ACC112 (cell line): ENCODE measurements at regions not wholly inside any gene's neighbourhood (a gene's known extent, or its start where the extent isn't known, plus 50 kb on each side); places are given as distances from the start of the nearest gene placed in this dataset.

Source experiments
- H2AFZ ChIP-seq: fragments of 200-600 bp; sonication (generic); one replicate; pipeline ENCODE4 v1.6.0; 2017; ENCODE audit warnings: antibody characterized with exemption, low read length; ENCODE audit not compliant: unreplicated experiment
- H3K27ac ChIP-seq: fragments of 200-600 bp; sonication (generic); 2 replicates; pipeline ENCODE4 v1.5.1; 2014; ENCODE audit warnings: low read depth, mild to moderate bottlenecking, antibody characterized with exemption, low read length, moderate library complexity
- H3K27me3 ChIP-seq: fragments of 200-600 bp; sonication (generic); 2 replicates; pipeline ENCODE4 v1.6.1; 2014; ENCODE audit warnings: mild to moderate bottlenecking, antibody characterized with exemption, low read length, moderate library complexity, mixed read lengths; ENCODE audit not compliant: insufficient read depth
- H3K36me3 ChIP-seq: fragments of 200-600 bp; sonication (generic); 2 replicates; pipeline ENCODE4 v1.6.1; 2016; ENCODE audit warnings: mild to moderate bottlenecking, antibody characterized with exemption, low read length, moderate library complexity, mixed read lengths; ENCODE audit not compliant: insufficient read depth
- H3K4me1 ChIP-seq: fragments of 200-600 bp; sonication (generic); one replicate; pipeline ENCODE4 v1.6.1; 2016; ENCODE audit warnings: low read length, mixed read lengths; ENCODE audit not compliant: insufficient read depth, unreplicated experiment, control insufficient read depth
- H3K4me3 ChIP-seq: fragments of 200-600 bp; sonication (generic); 2 replicates; pipeline ENCODE4 v1.5.1; 2014; ENCODE audit warnings: mild to moderate bottlenecking, low read depth, low read length
- H3K79me2 ChIP-seq: fragments of 200-600 bp; sonication (generic); one replicate; pipeline ENCODE4 v1.6.0; 2016; ENCODE audit warnings: low read length; ENCODE audit not compliant: control insufficient read depth, unreplicated experiment, insufficient read depth

DNA sequence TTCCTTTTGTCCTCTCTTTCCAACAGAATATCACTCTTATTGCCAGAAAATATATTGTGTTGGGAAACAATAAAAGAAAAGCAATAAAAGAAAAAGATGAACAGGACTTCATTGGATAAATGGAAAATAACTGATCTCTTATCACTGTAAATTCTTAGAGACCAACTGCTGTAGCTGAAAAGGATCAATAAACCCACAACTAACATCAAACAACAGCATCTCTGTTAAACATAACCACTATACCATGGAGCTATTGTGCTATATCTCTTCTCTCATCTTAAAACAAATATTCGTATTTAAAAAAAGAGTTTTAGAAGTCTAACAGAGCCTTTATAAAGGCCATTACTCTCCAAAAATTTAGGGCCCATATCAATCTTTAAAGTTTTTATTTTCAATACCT is 502.4 kb downstream of the TMEM232 start:
- Histone ChIP-seq H3K4me1 (no peaks in the 10 kb centered on the region), H3K4me3 (no peak overlapping the region)

DNA sequence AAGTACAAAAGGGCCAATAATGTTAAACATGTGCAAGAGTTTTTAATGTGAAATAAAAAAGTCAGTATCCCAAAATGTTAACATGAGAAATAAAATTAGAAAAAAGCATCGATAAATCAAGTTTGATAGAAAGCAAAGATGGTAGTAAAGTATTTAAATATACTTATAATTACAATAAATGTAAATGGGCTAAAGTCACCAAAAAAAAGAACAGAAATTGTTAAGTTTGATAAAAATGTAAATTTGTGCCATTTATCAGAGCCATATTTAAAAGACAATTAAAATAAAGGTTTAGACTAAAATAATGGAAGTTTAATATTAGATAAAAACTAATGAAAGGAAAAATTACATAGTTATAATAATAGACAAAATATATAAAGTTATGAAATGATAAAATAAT is 500.5 kb downstream of the TMEM232 start:
- Histone ChIP-seq H3K36me3 (no peaks in the 10 kb centered on the region), H3K79me2 (no peaks in the 10 kb centered on the region), H3K27me3 (no peaks in the 10 kb centered on the region), H3K4me1 (no peaks in the 10 kb centered on the region), H3K27ac (no peak overlapping the region), H3K4me3 (no peak overlapping the region), H2AFZ (no peak overlapping the region)

More for the DNA sequence above, 502.4 kb downstream of the TMEM232 start:
- Histone ChIP-seq H3K27ac (no peak overlapping the region), H3K36me3 (no peaks in the 10 kb centered on the region), H3K27me3 (no peaks in the 10 kb centered on the region), H3K79me2 (no peaks in the 10 kb centered on the region), H2AFZ (no peak overlapping the region)

DNA sequence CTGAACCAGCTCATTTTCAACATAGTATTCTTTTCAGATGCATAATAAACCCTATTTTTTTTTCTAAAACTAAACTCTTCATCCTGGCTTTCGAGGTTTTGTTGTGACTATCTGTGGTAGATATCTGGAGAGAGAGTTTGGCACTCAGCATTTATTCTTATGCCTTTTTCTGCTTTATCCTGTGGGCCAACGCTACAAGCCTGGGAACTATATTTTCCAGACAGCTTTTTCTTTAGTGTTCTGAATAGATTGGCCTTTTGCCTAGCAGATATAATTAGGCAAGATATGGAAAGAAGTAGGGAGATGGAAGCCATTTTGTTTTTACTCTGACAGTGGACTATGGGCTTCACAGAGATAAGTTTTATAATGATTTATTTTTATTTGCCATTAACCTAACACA is 486.7 kb downstream of the TMEM232 start:
- Histone ChIP-seq H3K79me2 (no peaks in the 10 kb centered on the region), H2AFZ (no peak overlapping the region), H3K27me3 (no peaks in the 10 kb centered on the region), H3K36me3 (no peaks in the 10 kb centered on the region), H3K27ac (no peak overlapping the region), H3K4me1 (no peaks in the 10 kb centered on the region), H3K4me3 (no peak overlapping the region)

DNA sequence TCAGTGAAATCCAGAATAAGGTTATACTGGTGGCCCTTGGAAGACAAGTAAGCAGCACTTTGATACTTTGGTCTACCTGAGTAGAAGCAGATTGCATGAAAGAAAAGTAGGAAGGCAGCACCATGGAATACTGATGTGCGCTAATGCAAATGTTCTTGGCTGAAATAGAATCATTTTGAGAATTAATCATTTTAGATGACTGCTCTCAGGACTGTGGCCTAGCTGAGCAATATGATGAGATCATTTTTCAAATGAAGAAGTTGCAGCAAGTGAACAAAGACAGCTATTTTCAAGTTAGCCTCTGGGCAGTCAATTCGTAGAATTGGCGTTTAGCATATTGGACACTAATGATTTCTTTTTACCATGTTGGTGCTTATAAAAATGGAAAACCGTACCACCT is 483.5 kb downstream of the TMEM232 start:
- no peak overlapping the region for H3K27ac ChIP-seq
- H3K4me3 ChIP-seq, result no peak overlapping the region
- no peaks in the 10 kb centered on the region for H3K4me1 ChIP-seq
- no peaks in the 10 kb centered on the region for H3K27me3 ChIP-seq
- no peaks in the 10 kb centered on the region for H3K79me2 ChIP-seq
- H2AFZ ChIP-seq, result no peak overlapping the region
- H3K36me3 ChIP-seq, result no peaks in the 10 kb centered on the region

DNA sequence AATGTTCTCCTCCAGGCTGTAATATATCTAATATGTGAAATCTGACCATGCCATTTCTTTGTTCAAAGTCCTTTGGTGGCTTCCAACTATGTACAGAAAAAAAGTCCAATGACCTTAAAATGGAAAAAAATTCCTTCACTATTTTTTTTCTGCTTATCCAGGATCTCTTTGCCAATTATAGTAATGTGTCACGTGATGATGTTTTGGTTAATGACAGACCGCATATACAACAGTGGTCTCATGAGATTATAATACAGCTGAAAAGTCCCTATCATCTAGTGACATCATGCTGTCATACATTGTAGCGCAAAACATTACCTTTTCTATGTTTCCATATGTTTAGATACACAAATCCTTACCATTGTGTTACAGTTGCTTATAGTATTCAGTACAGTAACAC is 477.6 kb downstream of the TMEM232 start:
- H3K27ac ChIP-seq, result no peak overlapping the region
- no peak overlapping the region for H3K4me3 ChIP-seq
- no peak overlapping the region for H2AFZ ChIP-seq
- no peaks in the 10 kb centered on the region for H3K79me2 ChIP-seq
- no peaks in the 10 kb centered on the region for H3K27me3 ChIP-seq
- no peaks in the 10 kb centered on the region for H3K36me3 ChIP-seq
- H3K4me1 ChIP-seq, result no peaks in the 10 kb centered on the region

GRCh38 chr5:110250355-110250754 is 476.1 kb downstream of the TMEM232 start:
- no peak overlapping the region for H3K4me3 ChIP-seq
- no peaks in the 10 kb centered on the region for H3K4me1 ChIP-seq
- no peaks in the 10 kb centered on the region for H3K36me3 ChIP-seq
- no peaks in the 10 kb centered on the region for H3K27me3 ChIP-seq
- H3K27ac ChIP-seq, result no peak overlapping the region
- H2AFZ ChIP-seq, result no peak overlapping the region
- H3K79me2 ChIP-seq, result no peaks in the 10 kb centered on the region

DNA sequence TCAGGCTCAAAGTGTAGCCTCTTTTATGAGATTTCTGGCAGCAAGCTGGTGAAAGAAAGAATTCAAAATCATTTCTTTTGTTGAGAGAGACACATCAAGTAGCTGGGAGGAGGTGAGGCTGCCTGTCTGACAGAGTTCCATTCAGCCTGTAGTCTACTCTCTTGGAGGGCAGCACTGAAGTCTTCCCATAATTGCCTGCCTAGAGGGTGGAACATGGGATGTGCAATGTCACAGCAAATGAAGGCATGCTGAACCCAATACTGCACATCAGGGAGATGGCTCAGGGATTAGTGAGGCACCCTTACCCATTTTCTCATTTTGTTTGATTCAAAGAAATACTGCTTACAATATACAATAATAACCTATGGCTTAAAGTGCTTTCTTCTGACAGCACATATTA is 475.7 kb downstream of the TMEM232 start:
- H3K4me1 ChIP-seq, result no peaks in the 10 kb centered on the region
- H2AFZ ChIP-seq, result no peak overlapping the region
- H3K4me3 ChIP-seq, result no peak overlapping the region
- no peaks in the 10 kb centered on the region for H3K36me3 ChIP-seq
- H3K27me3 ChIP-seq, result no peaks in the 10 kb centered on the region
- H3K27ac ChIP-seq, result no peak overlapping the region
- no peaks in the 10 kb centered on the region for H3K79me2 ChIP-seq

GRCh38 chr5:110251366-110251765 is 475.1 kb downstream of the TMEM232 start:
- Histone ChIP-seq H3K79me2 (no peaks in the 10 kb centered on the region), H3K36me3 (no peaks in the 10 kb centered on the region), H3K27ac (no peak overlapping the region), H3K27me3 (no peaks in the 10 kb centered on the region), H3K4me1 (no peaks in the 10 kb centered on the region), H2AFZ (no peak overlapping the region), H3K4me3 (no peak overlapping the region)

- Histone ChIP-seq H2AFZ (no peak overlapping the region), H3K36me3 (no peaks in the 10 kb centered on the region), H3K27me3 (no peaks in the 10 kb centered on the region), H3K27ac (no peak overlapping the region), H3K4me3 (no peak overlapping the region), H3K4me1 (no peaks in the 10 kb centered on the region), H3K79me2 (no peaks in the 10 kb centered on the region)
These were observed 471.3 kb downstream of the TMEM232 start for GRCh38 chr5:110255194-110255593.

DNA sequence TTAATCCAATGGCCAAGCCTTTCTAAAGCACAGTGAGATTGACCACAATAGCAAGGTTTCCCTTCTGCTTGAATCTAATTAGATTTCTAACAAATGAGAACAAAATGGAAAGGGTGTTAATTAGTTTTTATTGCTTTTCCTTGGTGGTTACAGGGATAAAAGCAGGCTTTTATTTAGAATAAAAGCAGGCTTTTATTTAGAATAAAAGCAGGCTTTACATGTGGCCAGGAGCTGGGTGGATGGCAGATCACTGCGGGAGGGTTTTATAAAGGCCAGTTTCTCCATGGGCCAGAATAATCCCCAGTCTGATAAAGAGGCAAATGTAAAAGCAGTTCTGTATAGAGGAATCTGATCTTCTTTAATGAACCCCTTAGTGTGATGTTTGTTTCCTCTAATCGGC is 470.2 kb downstream of the TMEM232 start:
- Histone ChIP-seq H3K36me3 (no peaks in the 10 kb centered on the region), H3K27ac (no peak overlapping the region), H3K4me3 (no peak overlapping the region), H2AFZ (no peak overlapping the region), H3K4me1 (no peaks in the 10 kb centered on the region), H3K79me2 (no peaks in the 10 kb centered on the region), H3K27me3 (no peaks in the 10 kb centered on the region)

DNA sequence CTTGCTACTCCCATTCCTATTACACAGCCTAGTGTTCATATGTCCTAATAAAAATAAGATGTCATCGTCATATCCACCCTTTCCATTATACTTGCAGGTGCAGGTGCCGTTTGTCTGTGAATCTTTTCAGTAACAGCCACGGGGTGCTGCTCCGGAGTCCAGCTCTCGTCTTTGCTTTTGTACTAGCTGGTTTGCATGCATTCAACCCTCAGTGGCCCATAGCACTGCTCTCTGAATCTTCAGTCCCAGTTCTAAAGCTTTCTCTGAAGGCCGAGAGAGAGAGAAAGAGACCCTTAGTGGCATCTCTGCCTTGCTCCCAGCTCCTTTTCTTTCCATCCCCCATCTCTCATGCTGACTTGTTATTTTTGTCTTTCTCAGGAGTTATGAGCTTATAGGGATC is 468.5 kb downstream of the TMEM232 start:
- Histone ChIP-seq H3K27ac (no peak overlapping the region), H3K79me2 (no peaks in the 10 kb centered on the region), H3K27me3 (no peaks in the 10 kb centered on the region), H3K4me1 (no peaks in the 10 kb centered on the region), H3K4me3 (no peak overlapping the region), H2AFZ (no peak overlapping the region), H3K36me3 (no peaks in the 10 kb centered on the region)
